SU-DHL-6 (cell line): ENCODE measurements at regions not wholly inside any gene's neighbourhood (a gene's known extent, or its start where the extent isn't known, plus 50 kb on each side); places are given as distances from the start of the nearest gene placed in this dataset.

ENCODE experiments used
- H2AFZ ChIP-seq: fragments of 200-600 bp; sonication (generic); 2 replicates; pipeline ENCODE4 v1.6.1; 2014; ENCODE audit warnings: low read depth, mild to moderate bottlenecking, moderate library complexity, mixed read lengths, antibody characterized with exemption, low read length; ENCODE audit not compliant: severe bottlenecking
- H3F3A ChIP-seq: fragments of 200-600 bp; shearing (Covaris generic); 2 replicates; pipeline ENCODE4 v1.6.0; 2016; ENCODE audit warnings: antibody characterized with exemption, mild to moderate bottlenecking; ENCODE audit not compliant: insufficient read depth
- H3K27ac ChIP-seq: fragments of 200-600 bp; sonication (generic); 2 replicates; pipeline ENCODE4 v1.5.1; 2016; ENCODE audit warnings: low read depth, mild to moderate bottlenecking, low read length, moderate library complexity, mixed read lengths
- H3K27me3 ChIP-seq: fragments of 200-600 bp; sonication (generic), shearing (Covaris generic); 2 replicates; pipeline ENCODE4 v1.6.0; 2014; ENCODE audit warnings: mild to moderate bottlenecking, low read length
- H3K36me3 ChIP-seq: fragments of 200-600 bp; sonication (generic); 2 replicates; pipeline ENCODE4 v1.6.1; 2014; ENCODE audit warnings: mild to moderate bottlenecking, low read length, mixed read lengths
- H3K4me2 ChIP-seq: fragments of 300-600, 200-600 bp; shearing (Covaris generic), sonication (generic); 2 replicates; pipeline ENCODE4 v1.6.0; 2014; ENCODE audit warnings: low read length, low read depth, mild to moderate bottlenecking; ENCODE audit not compliant: poor library complexity, severe bottlenecking
- H3K4me3 ChIP-seq: fragments of 200-600 bp; sonication (generic); 2 replicates; pipeline ENCODE4 v1.5.1; 2014; ENCODE audit warnings: antibody characterized with exemption, low read length, mild to moderate bottlenecking, mixed read lengths; ENCODE audit not compliant: insufficient read depth, poor library complexity, severe bottlenecking
- H3K79me2 ChIP-seq: fragments of 200-600 bp; sonication (generic); 2 replicates; pipeline ENCODE4 v1.6.1; 2014; ENCODE audit warnings: mild to moderate bottlenecking, low read length, moderate library complexity; ENCODE audit not compliant: insufficient read depth
- H3K9ac ChIP-seq: fragments of 200-600 bp; sonication (generic); 2 replicates; pipeline ENCODE4 v1.7.0; 2014; ENCODE audit warnings: mild to moderate bottlenecking, low read length
- H3K9me2 ChIP-seq: fragments of 200-600 bp; sonication (generic); replicated peaks from 2 replicates; pipeline ENCODE4 v1.6.1; 2014; ENCODE audit warnings: low read length; ENCODE audit not compliant: insufficient read depth
- H3K9me3 ChIP-seq: fragments of 200-600 bp; sonication (generic); 2 replicates; pipeline ENCODE4 v1.6.1; 2014; ENCODE audit warnings: low read length, mixed read lengths; ENCODE audit not compliant: insufficient read depth
- H4K20me1 ChIP-seq: fragments of 200-600 bp; sonication (generic); 2 replicates; pipeline ENCODE4 v1.6.1; 2014; ENCODE audit warnings: low read depth, mild to moderate bottlenecking, antibody characterized with exemption, low read length, moderate library complexity, mixed read lengths
- EZH2phosphoT487 ChIP-seq: fragments of 200-600 bp; sonication (generic), shearing (Covaris generic); conservative IDR thresholded peaks from 2 replicates; pipeline ENCODE4 v1.6.1; 2018; ENCODE audit warnings: mild to moderate bottlenecking, antibody characterized with exemption, low read length, moderate library complexity, mixed read lengths
- TF ChIP-seq, protein P1 (sequence below): fragments of 200-600 bp; sonication (generic); IDR thresholded peaks from one replicate; pipeline ENCODE4 v1.5.1; 2017; ENCODE audit warnings: antibody characterized with exemption, mild to moderate bottlenecking, low read length, moderate library complexity; ENCODE audit not compliant: insufficient read depth, poor library complexity, severe bottlenecking

DNA sequence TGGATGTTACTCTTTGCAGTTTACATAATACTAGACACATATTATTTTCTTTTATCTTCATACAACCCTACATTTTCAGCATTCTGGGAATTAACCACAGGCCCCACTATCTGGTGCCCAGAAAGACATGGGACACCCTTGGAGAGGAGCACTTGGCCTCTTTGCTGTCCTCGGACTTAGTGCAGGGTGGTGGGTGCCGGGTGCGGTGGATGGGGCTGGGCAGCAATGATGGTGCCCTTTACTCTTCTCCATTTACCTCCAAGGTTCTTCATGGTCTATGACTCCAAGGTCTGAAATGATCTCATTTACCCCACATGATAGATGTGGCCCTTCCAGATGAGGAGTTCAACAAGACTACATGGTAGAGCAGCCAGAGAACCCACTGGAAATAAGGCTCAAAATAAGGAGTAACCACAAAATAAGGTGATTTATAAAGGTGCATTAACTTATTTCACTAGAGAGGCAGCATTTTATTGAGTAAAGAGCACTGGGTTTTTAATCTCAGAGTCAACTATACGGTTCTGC lies 56.2 kb upstream of the IGFBP3 start:
- no peak overlapping the region for H3K9ac ChIP-seq
- H3K4me2 ChIP-seq, result no peak overlapping the region
- H3K36me3 ChIP-seq, result no peaks in the 10 kb centered on the region
- no peaks in the 10 kb centered on the region for H3F3A ChIP-seq
- H3K4me3 ChIP-seq, result no peak overlapping the region
- no peaks in the 10 kb centered on the region for H3K79me2 ChIP-seq
- H3K27me3 ChIP-seq, result no peaks in the 10 kb centered on the region
- H4K20me1 ChIP-seq, result no peaks in the 10 kb centered on the region
- TF ChIP-seq, protein P1, sequence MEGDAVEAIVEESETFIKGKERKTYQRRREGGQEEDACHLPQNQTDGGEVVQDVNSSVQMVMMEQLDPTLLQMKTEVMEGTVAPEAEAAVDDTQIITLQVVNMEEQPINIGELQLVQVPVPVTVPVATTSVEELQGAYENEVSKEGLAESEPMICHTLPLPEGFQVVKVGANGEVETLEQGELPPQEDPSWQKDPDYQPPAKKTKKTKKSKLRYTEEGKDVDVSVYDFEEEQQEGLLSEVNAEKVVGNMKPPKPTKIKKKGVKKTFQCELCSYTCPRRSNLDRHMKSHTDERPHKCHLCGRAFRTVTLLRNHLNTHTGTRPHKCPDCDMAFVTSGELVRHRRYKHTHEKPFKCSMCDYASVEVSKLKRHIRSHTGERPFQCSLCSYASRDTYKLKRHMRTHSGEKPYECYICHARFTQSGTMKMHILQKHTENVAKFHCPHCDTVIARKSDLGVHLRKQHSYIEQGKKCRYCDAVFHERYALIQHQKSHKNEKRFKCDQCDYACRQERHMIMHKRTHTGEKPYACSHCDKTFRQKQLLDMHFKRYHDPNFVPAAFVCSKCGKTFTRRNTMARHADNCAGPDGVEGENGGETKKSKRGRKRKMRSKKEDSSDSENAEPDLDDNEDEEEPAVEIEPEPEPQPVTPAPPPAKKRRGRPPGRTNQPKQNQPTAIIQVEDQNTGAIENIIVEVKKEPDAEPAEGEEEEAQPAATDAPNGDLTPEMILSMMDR, result no peak
- no peak for TF ChIP-seq EZH2phosphoT487
- no peak overlapping the region for H3K27ac ChIP-seq
- H3K9me3 ChIP-seq, result no peaks in the 10 kb centered on the region
- H2AFZ ChIP-seq, result no peak overlapping the region
- H3K9me2 ChIP-seq, result no peaks in the 10 kb centered on the region

GRCh38 chr7:45976485-45976856 lies 55.4 kb upstream of the IGFBP3 start:
- H3K4me2 ChIP-seq, result no peak overlapping the region

DNA sequence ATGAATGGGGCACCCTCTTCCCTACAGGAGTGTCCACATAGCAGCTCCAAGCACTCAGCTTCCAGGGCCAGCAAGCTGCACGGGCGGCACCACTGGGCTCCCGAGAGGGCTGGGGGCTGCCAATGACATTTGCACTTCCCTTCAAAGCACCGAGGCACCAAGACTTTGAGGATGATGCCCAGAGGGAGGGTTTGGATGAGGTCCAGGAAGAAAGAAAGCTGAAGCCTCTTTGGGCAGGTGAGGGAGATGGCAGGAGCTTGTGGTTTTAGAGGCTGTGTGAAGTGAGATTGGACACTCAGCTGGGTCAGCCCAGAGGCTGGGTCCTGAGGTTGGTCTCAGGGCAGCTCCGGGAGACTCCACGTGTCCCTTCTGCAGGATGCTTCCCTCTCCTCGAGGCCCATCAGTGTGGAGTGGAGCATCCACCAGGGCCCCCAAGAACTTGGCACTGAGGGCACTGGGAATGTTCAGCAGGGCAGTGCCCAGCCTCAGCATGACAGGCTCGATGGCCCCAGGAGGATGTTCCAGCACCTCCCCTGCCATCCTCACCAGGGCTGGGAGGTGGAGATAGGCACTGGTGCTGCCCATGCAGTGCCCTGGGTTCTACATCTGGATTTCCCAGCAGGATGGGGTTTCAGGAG lies 54.9 kb upstream of the IGFBP3 start:
- H3K4me2 ChIP-seq, result no peak overlapping the region
- no peak overlapping the region for H2AFZ ChIP-seq
- H3K27ac ChIP-seq, result no peak overlapping the region
- no peaks in the 10 kb centered on the region for H3K79me2 ChIP-seq
- no peaks in the 10 kb centered on the region for H3F3A ChIP-seq
- H3K36me3 ChIP-seq, result no peaks in the 10 kb centered on the region
- no peak for TF ChIP-seq EZH2phosphoT487
- TF ChIP-seq, protein P1, result no peak
- no peaks in the 10 kb centered on the region for H3K9me2 ChIP-seq
- no peak overlapping the region for H3K4me3 ChIP-seq
- H3K9ac ChIP-seq, result no peak overlapping the region
- no peaks in the 10 kb centered on the region for H3K27me3 ChIP-seq
- H3K9me3 ChIP-seq, result no peaks in the 10 kb centered on the region
- no peaks in the 10 kb centered on the region for H4K20me1 ChIP-seq

More at GRCh38 chr7:45976485-45976856, 55.4 kb upstream of the IGFBP3 start:
- no peaks in the 10 kb centered on the region for H3K79me2 ChIP-seq
- H3K27ac ChIP-seq, result no peak overlapping the region
- TF ChIP-seq, protein P1, result no peak
- TF ChIP-seq EZH2phosphoT487, result no peak
- no peaks in the 10 kb centered on the region for H3K36me3 ChIP-seq
- H3K9ac ChIP-seq, result no peak overlapping the region
- no peak overlapping the region for H3K4me3 ChIP-seq
- no peaks in the 10 kb centered on the region for H3K27me3 ChIP-seq
- H3K9me2 ChIP-seq, result no peaks in the 10 kb centered on the region
- H4K20me1 ChIP-seq, result no peaks in the 10 kb centered on the region
- H2AFZ ChIP-seq, result no peak overlapping the region
- no peaks in the 10 kb centered on the region for H3F3A ChIP-seq
- H3K9me3 ChIP-seq, result no peaks in the 10 kb centered on the region
